CD4-positive, CD25-positive, alpha-beta regulatory T cell (primary cell): ENCODE measurements at regions not wholly inside any gene's neighbourhood (a gene's known extent, or its start where the extent isn't known, plus 50 kb on each side); places are given as distances from the start of the nearest gene placed in this dataset.

ENCODE experiments used
- ATAC-seq, 2 donors: fragments of 150-1000 bp; cut with Tn5 transposase; one replicate each; pipeline ENCODE4 v1.10.0; 2021; ENCODE audit warnings: low read depth in 2 of 2, moderate number of reproducible peaks in 2 of 2, moderate library complexity in 1 of 2
- DNase-seq, 3 donors: peaks; one replicate each; pipeline versions ENCODE4 v3.0.0 to v3.0.0-alpha.2; 2012 to 2022; ENCODE audit warnings: mixed read lengths in 1 of 3
- H3K27ac ChIP-seq: one replicate; pipeline ENCODE4 v1.7.0; 2013; ENCODE audit warnings: mild to moderate bottlenecking, low read length; ENCODE audit not compliant: insufficient read depth, poor library complexity, severe bottlenecking
- H3K27me3 ChIP-seq: one replicate; pipeline ENCODE4 v1.7.0; 2013; ENCODE audit warnings: low read length; ENCODE audit not compliant: control insufficient read depth, insufficient read depth
- H3K36me3 ChIP-seq: one replicate; pipeline ENCODE4 v1.7.0; 2013; ENCODE audit warnings: mild to moderate bottlenecking, low read length, moderate library complexity; ENCODE audit not compliant: control insufficient read depth, insufficient read depth
- H3K4me1 ChIP-seq: 2 replicates; pipeline ENCODE4 v1.7.0; 2013; ENCODE audit warnings: mild to moderate bottlenecking, low read length; ENCODE audit not compliant: insufficient read depth, control insufficient read depth, poor library complexity, severe bottlenecking
- H3K4me3 ChIP-seq: one replicate; pipeline ENCODE4 v1.7.0; 2013; ENCODE audit warnings: low read depth, mild to moderate bottlenecking, low read length, moderate library complexity
- H3K9me3 ChIP-seq, 2 experiments: 1 replicate in 1 of 2; 2 replicates in 1 of 2; pipeline ENCODE4 v1.7.0; 2013; ENCODE audit warnings: low read length in 2 of 2, mild to moderate bottlenecking in 1 of 2, moderate library complexity in 1 of 2; ENCODE audit not compliant: control insufficient read depth in 2 of 2
- H3K27ac Mint-ChIP-seq, 3 donors: one replicate each; pipeline ENCODE4 v1.8.0; 2020 to 2022; ENCODE audit warnings: mild to moderate bottlenecking in 3 of 3, mixed read lengths in 3 of 3, moderate library complexity in 2 of 3
- H3K27me3 Mint-ChIP-seq: one replicate; pipeline ENCODE4 v1.8.0; 2022; ENCODE audit warnings: mild to moderate bottlenecking, mixed read lengths
- H3K36me3 Mint-ChIP-seq: one replicate; pipeline ENCODE4 v1.8.0; 2020; ENCODE audit warnings: mixed read lengths
- H3K4me1 Mint-ChIP-seq, 4 donors: one replicate each; pipeline ENCODE4 v1.8.0; 2020 to 2022; ENCODE audit warnings: mixed read lengths in 4 of 4, mild to moderate bottlenecking in 1 of 4
- H3K4me3 Mint-ChIP-seq, 4 donors: one replicate each; pipeline ENCODE4 v1.8.0; 2020 to 2022; ENCODE audit warnings: mild to moderate bottlenecking in 4 of 4, mixed read lengths in 4 of 4, moderate library complexity in 3 of 4
- H3K9me3 Mint-ChIP-seq, 7 donors: one replicate each; pipeline ENCODE4 v1.8.0; 2020 to 2022; ENCODE audit warnings: mixed read lengths in 7 of 7, mild to moderate bottlenecking in 3 of 7, moderate library complexity in 2 of 7

DNA sequence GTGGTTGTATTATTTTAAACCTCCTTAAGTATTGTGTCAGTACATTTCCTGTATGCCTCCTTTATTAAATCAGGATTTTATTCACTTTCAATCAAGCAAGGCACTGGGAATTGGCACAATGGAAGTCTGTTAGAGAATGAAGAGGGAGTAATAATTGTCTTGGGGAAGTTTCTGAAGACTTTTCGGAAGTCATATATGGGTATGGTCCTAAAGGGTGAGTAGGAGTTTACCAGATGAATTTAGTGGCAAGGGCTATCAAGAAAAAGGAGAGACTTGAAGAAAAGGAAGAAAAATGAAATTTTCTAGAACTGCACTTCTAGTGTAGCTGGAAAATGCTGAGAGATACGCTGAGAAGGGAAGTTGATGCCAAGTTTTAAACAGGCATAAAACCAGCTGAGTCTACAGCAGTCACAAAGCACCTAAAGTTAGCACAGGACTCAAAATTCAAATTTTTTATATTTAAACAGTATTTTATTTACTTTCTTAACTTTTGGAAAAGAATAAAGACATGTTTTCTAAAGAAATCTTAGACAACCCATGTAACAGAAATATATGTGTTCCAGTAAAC, 184.9 kb downstream of the SMC2 start:
- no peak for ATAC-seq
- no peaks in the 10 kb centered on the region for H3K36me3 Mint-ChIP-seq
- H3K27me3 Mint-ChIP-seq, result no peaks in the 10 kb centered on the region
- no peaks in the 10 kb centered on the region for H3K4me1 Mint-ChIP-seq
- no peak overlapping the region for H3K4me3 ChIP-seq
- DNase-seq, result no peak
- H3K4me1 ChIP-seq, result no peaks in the 10 kb centered on the region
- no peak overlapping the region for H3K27ac ChIP-seq
- no peak overlapping the region for H3K4me3 Mint-ChIP-seq
- no peaks in the 10 kb centered on the region for H3K36me3 ChIP-seq
- no peak overlapping the region for H3K27ac Mint-ChIP-seq
- H3K9me3 ChIP-seq, result no peaks in the 10 kb centered on the region
- no peaks in the 10 kb centered on the region for H3K27me3 ChIP-seq
- H3K9me3 Mint-ChIP-seq, result peaks cover 0 to 8% (median 0%) of the 10 kb centered on the region in 7 donors

DNA sequence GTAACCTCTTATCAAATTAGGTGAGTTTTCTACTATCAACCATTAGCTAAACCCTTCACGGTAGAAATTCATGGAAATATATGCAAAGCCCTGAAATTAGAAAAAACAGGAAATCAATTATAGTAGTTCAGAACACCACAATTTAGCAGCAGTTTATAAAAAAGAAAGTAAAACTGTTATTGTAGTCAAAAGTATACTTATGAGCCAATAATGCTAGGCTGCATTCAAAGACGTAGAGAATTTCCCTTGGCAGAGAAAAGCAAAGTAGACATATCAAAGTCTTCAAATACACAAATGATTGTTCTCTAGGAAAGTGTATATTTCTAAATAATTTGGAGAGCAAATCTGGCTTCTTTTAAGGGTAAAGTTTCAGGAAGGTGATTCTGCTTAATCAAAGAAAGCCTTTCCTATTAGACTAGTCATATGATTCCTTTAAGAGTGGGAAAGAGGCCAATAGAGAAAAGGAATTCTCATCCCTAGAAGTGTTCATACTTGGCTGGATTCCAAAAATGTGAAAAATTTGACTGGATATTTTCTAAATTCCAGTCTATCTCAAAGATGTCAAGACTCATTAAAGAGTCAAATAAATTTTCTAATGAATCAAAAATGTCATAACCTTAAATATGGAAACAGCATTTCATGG, 185.5 kb downstream of the SMC2 start:
- no peaks in the 10 kb centered on the region for H3K4me1 ChIP-seq
- H3K4me3 ChIP-seq, result no peak overlapping the region
- H3K27me3 ChIP-seq, result no peaks in the 10 kb centered on the region
- H3K9me3 ChIP-seq, result no peaks in the 10 kb centered on the region
- no peak overlapping the region for H3K27ac ChIP-seq
- no peaks in the 10 kb centered on the region for H3K27me3 Mint-ChIP-seq
- H3K4me1 Mint-ChIP-seq, result no peaks in the 10 kb centered on the region
- no peaks in the 10 kb centered on the region for H3K36me3 ChIP-seq
- peaks cover 0 to 8% (median 0%) of the 10 kb centered on the region in 7 donors for H3K9me3 Mint-ChIP-seq
- no peak overlapping the region for H3K27ac Mint-ChIP-seq
- DNase-seq, result no peak
- no peaks in the 10 kb centered on the region for H3K36me3 Mint-ChIP-seq
- no peak overlapping the region for H3K4me3 Mint-ChIP-seq
- ATAC-seq, result no peak

DNA sequence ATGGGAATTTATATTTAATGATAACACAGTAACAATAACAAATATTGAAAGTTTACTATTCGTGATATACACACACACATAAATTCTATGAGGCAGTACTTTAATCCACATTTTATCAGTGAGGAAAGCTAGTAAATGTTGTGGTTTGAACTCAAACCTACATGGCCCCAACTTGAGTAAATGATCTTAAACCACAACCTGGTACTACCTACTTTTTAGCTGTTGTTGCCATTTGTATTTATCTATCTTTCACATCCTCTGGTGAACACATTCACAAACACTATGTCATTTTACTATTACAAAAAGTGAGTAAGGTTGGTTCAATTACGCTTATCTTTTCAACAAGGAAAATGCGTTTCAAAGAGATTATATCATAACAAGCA, 186.1 kb downstream of the SMC2 start:
- Mint-ChIP-seq H3K4me1 (no peaks in the 10 kb centered on the region), H3K9me3 (peaks cover 0 to 8% (median 0%) of the 10 kb centered on the region in 7 donors), H3K4me3 (no peak overlapping the region), H3K27me3 (no peaks in the 10 kb centered on the region), H3K36me3 (no peaks in the 10 kb centered on the region), H3K27ac (no peak overlapping the region)
- H3K36me3 ChIP-seq, result no peaks in the 10 kb centered on the region
- no peak overlapping the region for H3K27ac ChIP-seq
- H3K4me1 ChIP-seq, result no peaks in the 10 kb centered on the region
- H3K4me3 ChIP-seq, result no peak overlapping the region
- DNase-seq (no peak), ATAC-seq (no peak)
- H3K9me3 ChIP-seq, result no peaks in the 10 kb centered on the region
- no peaks in the 10 kb centered on the region for H3K27me3 ChIP-seq

DNA sequence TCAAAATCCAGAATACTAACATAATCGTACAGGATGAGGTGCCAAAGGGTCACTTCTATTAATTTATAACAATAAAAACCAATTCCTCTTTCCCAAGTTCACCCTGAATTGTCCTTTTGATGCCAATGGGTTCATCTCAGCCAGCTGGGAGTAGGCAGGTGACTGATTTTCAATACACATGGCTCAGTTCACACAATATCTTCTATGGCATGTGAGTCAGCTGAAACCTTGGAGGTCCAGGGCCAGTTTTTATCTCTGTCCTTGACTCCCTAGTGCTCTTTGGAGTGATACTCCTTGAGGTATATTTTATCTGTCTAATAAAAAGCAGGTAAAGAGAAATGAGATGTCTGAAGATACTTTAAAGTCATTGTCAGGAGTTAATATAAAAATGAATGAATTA, 186.6 kb downstream of the SMC2 start:
- Histone ChIP-seq H3K27ac (no peak overlapping the region), H3K4me1 (no peaks in the 10 kb centered on the region), H3K27me3 (no peaks in the 10 kb centered on the region), H3K36me3 (no peaks in the 10 kb centered on the region), H3K9me3 (no peaks in the 10 kb centered on the region), H3K4me3 (no peak overlapping the region)
- Mint-ChIP-seq H3K9me3 (peaks cover 0 to 8% (median 0%) of the 10 kb centered on the region in 7 donors), H3K27ac (no peak overlapping the region), H3K36me3 (no peaks in the 10 kb centered on the region), H3K27me3 (no peaks in the 10 kb centered on the region), H3K4me1 (no peaks in the 10 kb centered on the region), H3K4me3 (no peak overlapping the region)
- DNase-seq, result no peak
- ATAC-seq, result no peak

DNA sequence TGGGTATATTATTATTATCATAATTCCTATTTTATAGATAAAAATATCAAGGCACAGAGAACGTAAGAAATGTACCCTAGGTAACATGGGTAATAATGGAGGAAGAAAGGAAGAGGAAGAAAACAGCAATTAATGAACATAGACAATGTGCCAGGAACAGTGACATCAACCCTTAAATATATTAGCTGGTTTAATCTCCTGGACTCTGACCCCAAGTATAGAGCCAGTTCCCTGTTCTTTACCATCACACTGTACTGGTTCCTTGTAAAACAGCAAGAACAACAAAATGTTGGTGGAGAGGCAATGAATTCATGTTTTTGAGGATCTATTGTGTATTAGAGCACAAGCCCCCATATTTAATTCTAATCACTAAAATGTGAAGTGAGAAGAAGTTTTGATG, 192.1 kb downstream of the SMC2 start:
- Histone ChIP-seq H3K27ac (no peak overlapping the region), H3K9me3 (no peaks in the 10 kb centered on the region), H3K36me3 (no peaks in the 10 kb centered on the region), H3K27me3 (no peaks in the 10 kb centered on the region), H3K4me3 (no peak overlapping the region), H3K4me1 (no peaks in the 10 kb centered on the region)
- Mint-ChIP-seq H3K36me3 (no peaks in the 10 kb centered on the region), H3K27ac (no peak overlapping the region), H3K4me1 (no peaks in the 10 kb centered on the region), H3K27me3 (no peaks in the 10 kb centered on the region), H3K4me3 (no peak overlapping the region), H3K9me3 (peaks cover 0 to 8% (median 0%) of the 10 kb centered on the region in 7 donors)
- ATAC-seq (no peak), DNase-seq (no peak)

DNA sequence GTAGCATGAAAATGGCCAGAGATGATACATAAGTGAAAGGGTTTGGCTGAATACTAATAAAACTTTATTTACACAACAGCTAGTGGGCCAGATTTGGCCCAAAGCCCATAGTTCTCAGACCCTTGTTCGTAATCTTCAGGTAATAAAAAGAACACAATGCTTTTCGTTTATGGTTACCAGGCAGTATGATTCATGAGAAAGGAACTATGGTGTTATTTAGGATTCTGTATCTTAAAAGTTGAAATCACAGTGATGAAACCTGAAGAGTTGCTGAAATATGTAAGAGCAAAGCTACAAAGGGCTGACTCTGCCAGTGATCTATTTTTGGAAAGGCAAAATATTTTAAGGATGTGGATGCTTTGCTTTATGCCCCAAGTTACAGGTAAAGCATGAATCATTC, 192.7 kb downstream of the SMC2 start:
- Histone ChIP-seq H3K4me1 (no peaks in the 10 kb centered on the region), H3K36me3 (no peaks in the 10 kb centered on the region), H3K9me3 (no peaks in the 10 kb centered on the region), H3K27me3 (no peaks in the 10 kb centered on the region), H3K4me3 (no peak overlapping the region), H3K27ac (no peak overlapping the region)
- Mint-ChIP-seq H3K9me3 (peaks cover 0 to 3% (median 0%) of the 10 kb centered on the region in 7 donors), H3K4me1 (no peaks in the 10 kb centered on the region), H3K36me3 (no peaks in the 10 kb centered on the region), H3K27me3 (no peaks in the 10 kb centered on the region), H3K4me3 (no peak overlapping the region), H3K27ac (no peak overlapping the region)
- ATAC-seq (no peak), DNase-seq (no peak)

DNA sequence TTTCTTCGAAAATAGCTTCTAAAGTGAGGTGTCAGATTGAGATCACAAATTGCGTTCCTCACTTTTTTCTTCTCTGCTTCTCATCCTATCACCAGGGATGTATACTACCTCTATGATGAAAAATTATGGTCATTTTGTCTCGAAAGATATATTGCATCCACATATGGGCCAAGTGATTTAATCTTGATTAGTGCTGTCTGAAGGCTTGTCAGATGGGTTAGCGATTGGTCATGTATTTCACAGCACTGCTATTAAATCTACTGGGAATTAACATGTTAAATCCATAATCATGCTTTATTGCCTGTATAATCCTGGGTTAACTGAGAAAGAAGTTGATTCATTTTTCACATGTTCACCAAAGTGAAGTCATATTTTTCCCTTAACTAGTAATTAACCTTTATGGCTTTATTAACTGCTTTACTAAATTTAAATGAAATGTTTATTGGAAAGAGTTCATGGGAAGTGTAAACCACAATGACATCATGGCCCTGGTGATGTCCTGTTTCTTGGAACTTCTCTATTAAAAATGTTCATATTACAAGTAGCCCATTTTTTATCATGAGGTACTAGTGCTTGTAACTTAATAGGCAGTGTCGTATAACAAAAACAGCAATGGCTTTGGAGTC, 193.3 kb downstream of the SMC2 start:
- no peaks in the 10 kb centered on the region for H3K4me1 ChIP-seq
- Mint-ChIP-seq H3K27ac (no peak overlapping the region), H3K27me3 (no peaks in the 10 kb centered on the region), H3K4me1 (no peaks in the 10 kb centered on the region), H3K4me3 (no peak overlapping the region), H3K9me3 (no peaks in the 10 kb centered on the region), H3K36me3 (no peaks in the 10 kb centered on the region)
- no peak overlapping the region for H3K27ac ChIP-seq
- H3K27me3 ChIP-seq, result no peaks in the 10 kb centered on the region
- DNase-seq (no peak), ATAC-seq (no peak)
- no peaks in the 10 kb centered on the region for H3K36me3 ChIP-seq
- H3K4me3 ChIP-seq, result no peak overlapping the region
- no peaks in the 10 kb centered on the region for H3K9me3 ChIP-seq

DNA sequence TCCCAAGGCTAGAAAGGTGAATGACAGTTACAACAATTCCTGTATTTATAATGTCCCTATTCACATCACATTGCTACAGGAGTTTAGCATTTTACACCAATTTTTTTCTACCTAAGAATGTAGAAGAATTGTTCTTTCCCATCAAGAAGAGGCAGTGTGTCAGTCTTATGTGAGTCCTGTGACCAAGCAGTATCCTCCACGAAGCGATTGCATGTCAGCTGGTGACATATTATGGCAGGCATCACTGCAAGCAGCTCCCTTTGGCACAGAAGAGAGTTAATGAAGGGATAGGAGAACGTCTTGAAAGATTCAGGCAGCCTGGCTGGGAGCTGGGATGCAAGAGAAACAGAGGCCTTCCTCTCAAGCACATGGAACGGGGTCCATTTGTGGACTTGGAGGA, 199.8 kb downstream of the SMC2 start:
- Histone ChIP-seq H3K27me3 (no peaks in the 10 kb centered on the region), H3K27ac (no peak overlapping the region), H3K9me3 (no peaks in the 10 kb centered on the region), H3K4me1 (no peaks in the 10 kb centered on the region), H3K36me3 (no peaks in the 10 kb centered on the region), H3K4me3 (no peak overlapping the region)
- Mint-ChIP-seq H3K4me3 (no peak overlapping the region), H3K4me1 (no peaks in the 10 kb centered on the region), H3K36me3 (no peaks in the 10 kb centered on the region), H3K27me3 (no peaks in the 10 kb centered on the region), H3K9me3 (no peaks in the 10 kb centered on the region), H3K27ac (no peak overlapping the region)
- DNase-seq, result no peak
- no peak for ATAC-seq
